ENCODE measurements at regions not wholly inside any gene's neighbourhood (a gene's known extent, or its start where the extent isn't known, plus 50 kb on each side); places are given as distances from the start of the nearest gene placed in this dataset.
A peak's percentile ranks its signal among the peaks of the same experiment; 100 is the strongest.

GRCh38 chr10:4498711-4499251 lies 327.2 kb upstream of the AKR1E2 start:
- peak; percentile 33 for DNase-seq (ENCODE audit: low read depth)

GRCh38 chr10:4494551-4494950 lies 331.5 kb upstream of the AKR1E2 start:
- no peak for DNase-seq (ENCODE audit: low read depth)

- no peak for DNase-seq (ENCODE audit: low read depth)
Measured at GRCh38 chr10:4492202-4492601, 333.8 kb upstream of the AKR1E2 start.

GRCh38 chr10:4488904-4489303 lies 337.1 kb upstream of the AKR1E2 start:
- DNase-seq (ENCODE audit: low read depth): no peak

DNA sequence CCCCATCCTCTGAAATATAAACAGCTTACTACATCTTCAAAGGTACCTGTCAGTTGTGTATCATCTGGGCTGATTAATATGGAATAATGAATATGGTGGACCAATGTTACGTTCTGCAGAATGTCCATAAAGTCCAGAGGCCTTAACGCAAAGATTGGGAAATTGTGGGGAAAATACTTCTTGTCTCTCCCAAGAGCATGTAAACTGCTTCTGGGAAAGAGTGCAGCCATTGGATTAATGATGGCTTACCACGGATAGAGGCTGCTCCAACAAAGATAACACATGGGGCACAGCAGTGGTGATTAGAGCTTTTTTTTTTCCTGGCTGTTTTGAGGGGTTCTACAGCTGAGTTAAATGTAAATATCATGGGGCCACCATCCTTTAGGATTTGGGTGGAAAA lies 340.4 kb upstream of the AKR1E2 start:
- no peak for DNase-seq (ENCODE audit: low read depth)

GRCh38 chr10:4483811-4484210 lies 342.2 kb upstream of the AKR1E2 start:
- DNase-seq (ENCODE audit: low read depth): no peak

GRCh38 chr10:4482659-4483058 lies 343.3 kb upstream of the AKR1E2 start:
- DNase-seq (ENCODE audit: low read depth): no peak

DNA sequence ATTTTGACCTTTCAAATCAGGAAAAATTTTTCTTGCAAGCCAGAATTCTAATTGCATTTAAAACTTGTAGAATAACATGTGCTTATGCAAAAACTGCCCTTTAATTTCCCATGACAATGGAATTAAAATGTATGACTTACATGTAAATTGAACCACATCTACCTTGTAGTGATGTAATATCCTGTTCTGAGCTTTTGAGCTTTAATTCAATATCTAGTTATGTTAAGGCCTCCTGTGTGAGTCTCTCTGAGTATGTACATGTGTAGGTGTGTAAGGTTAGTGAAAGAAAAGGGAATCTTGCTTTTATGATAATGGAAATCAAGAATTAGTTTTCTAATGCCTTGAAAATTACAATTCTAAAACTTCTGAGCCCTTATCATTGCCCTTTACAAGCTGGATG lies 344.8 kb upstream of the AKR1E2 start:
- no peak for DNase-seq (ENCODE audit: low read depth)

GRCh38 chr10:4479342-4479741 lies 346.7 kb upstream of the AKR1E2 start:
- no peak for DNase-seq (ENCODE audit: low read depth)

DNA sequence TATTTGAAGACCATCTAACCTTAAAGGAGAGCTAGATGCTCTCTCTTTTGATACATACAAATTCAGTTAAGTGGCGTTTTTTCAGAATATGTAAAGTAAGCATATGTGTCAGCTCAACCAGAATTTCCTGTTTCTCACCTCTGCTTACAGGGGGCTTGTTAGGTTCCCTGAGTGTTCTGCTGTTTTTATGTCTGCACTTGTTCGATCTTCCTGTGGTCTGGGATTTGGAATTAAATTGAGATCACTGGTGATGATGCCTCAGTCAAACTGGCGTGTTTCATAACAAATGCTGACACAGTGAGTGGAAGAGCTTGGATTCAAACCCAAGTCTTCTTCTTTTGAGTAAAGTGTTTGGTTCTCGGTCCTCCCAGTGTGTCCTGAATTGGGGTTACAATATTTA lies 348.3 kb upstream of the AKR1E2 start:
- no peak for DNase-seq (ENCODE audit: low read depth)

DNA sequence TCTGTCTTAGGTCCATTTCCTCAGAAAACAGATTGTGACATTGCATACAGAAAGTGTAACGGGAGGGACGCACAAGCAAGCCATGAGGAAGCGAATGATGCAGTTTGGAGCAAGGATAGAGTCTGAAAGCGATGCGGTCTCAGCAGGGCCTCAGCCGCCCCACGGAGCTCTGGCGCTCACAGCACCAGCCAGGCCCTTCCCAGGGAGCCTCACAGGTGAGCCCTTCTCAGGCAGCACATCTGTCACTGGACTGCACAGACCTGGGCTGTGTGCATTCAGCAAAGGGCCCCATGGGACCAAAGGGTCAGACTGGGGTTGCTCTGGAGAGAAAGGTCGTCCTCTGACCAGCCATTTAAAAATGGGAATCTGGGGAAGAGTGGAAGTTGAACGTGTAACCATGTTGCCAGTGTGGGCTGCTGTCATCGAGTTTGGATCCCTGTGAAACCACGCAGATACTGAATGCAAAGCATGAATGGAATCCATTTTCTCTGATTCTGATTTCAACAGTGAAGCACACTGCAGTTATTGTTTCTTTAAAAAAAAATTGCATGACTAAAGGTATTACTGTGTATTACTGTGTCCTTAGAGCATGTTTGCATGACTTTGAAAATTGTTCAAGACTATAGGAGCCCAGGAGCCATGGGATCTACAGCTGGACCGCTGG lies 350.0 kb upstream of the AKR1E2 start:
- DNase-seq (ENCODE audit: low read depth): no peak

DNA sequence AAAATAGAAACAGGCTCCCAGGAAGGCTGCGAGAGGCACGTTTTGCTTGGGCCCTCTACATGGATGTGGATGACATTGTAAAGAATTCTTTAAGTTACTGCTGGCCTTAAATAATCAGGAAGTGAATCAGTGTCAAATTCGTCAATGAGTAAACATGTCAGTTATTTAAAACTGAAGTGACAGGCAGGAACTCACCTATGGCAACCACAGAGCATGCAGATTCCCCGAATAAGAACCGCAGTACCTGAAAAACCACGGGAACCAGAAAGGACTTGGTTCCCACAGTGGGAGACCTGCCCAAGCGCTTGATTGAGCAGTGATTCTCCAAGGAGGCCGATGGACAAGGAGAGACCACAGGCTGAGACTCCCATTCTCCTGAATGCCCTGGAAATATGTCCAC lies 351.2 kb upstream of the AKR1E2 start:
- DNase-seq (ENCODE audit: low read depth): peak; percentile 57

DNA sequence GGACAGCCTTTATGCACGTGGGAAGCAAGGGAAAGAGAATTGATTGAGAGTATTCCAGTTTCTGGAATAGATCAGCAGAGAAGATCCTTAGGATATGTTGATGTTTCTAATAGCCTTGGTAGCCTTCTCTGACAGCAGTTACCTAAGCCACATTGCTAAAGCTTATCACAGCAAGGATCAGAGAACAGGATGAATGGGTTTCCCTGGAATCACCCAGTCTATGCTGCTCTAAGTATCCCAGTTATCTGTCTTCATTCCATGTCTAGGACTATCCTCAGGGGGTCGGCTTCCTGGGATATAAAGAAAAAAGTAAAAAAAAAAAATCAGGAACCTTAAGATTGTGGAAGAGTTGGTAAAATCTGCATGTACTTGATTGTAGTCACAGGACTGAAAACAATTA lies 352.0 kb upstream of the AKR1E2 start:
- no peak for DNase-seq (ENCODE audit: low read depth)

GRCh38 chr10:4472190-4472904 lies 353.7 kb upstream of the AKR1E2 start:
- DNase-seq (ENCODE audit: low read depth): no peak

DNA sequence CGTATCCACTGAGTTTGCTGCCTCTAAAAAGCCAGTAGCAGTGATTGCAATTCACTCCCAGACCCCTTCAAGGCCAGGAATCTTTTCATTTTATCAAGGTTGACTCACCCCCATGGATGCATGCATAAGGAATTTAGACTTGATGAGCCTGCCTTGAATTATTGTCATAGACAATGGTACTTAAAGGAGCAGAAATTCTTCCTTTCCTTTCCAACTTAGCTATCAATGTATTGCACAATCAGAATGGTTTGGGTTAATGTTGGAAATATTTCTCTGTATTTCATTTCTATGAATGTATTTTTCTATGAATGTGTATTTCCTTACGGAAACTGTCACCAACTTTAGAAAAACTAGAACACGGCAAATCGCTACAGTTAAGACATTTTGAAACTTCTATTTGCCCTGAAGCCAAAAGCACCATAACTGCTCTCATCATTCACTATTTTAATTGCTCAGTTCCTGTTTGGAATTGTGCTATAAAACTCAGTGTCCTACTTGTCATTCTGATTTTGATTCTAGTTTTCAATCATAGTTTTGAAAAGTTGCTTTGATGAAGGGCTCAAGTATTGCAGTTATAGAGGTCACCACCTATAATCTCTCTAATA lies 355.7 kb upstream of the AKR1E2 start:
- peak; percentile 45 for DNase-seq (ENCODE audit: low read depth)

- no peak for DNase-seq (ENCODE audit: low read depth)
Measured at GRCh38 chr10:4467481-4467880, 358.5 kb upstream of the AKR1E2 start.

DNA sequence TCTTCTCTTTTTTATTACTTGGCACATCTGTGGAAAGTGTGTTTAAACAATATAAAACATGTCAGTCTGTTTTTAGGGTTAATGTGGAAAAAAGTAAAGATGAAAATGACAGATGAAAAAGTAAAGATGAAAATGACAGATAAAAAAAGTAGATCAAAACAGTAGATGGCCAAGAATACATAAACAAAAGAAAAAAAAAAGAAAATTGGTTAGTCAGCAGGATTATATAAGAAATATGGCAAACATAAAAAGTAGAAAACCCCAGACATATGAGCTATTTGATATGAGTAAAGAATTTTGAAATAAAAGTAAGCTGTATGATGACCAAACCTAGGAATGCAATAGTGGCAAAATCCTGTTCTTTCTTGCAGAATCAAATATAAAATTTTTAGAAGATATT lies 365.7 kb upstream of the AKR1E2 start:
- DNase-seq (ENCODE audit: low read depth): no peak

DNA sequence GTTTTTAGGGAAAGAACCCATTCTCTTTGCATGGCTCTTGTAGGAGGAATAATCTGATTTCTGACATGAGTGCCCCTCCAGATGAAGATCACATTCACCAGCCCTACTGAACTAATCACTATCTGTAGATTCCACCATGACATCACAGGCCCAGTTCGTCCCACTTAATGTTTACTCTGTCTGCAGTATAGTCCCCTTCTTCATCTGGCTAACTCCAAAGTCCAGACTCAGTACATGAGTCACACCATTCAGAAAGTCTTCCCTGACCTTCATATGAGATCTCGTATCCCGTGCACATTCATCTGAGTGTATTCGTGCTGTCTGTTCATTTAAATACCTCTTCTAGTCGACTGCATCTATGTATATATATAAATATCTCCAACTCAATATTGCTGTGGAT lies 366.5 kb upstream of the AKR1E2 start:
- DNase-seq (ENCODE audit: low read depth): peak; percentile 8

DNA sequence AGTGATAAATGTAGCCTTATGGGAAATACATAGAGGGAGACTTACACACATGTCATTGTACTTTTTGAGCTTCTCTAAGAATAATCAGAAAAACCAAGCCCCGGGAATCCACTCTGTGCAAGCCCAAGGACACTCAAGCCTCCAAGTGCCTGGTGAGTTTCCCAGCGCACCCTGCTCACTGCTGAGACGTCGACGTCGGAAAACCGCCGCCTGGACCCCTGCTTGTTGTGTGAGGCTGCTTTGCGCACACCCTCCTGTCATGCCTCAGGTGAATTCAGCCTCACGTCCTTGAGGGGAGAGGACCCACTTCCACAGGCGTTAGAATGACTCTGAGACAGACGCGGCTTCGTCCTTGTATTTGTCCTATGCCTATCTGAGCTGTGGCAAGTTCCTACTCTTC lies 368.4 kb upstream of the AKR1E2 start:
- DNase-seq (ENCODE audit: low read depth): no peak

GRCh38 chr10:4456776-4457175 lies 369.2 kb upstream of the AKR1E2 start:
- DNase-seq (ENCODE audit: low read depth): no peak

DNA sequence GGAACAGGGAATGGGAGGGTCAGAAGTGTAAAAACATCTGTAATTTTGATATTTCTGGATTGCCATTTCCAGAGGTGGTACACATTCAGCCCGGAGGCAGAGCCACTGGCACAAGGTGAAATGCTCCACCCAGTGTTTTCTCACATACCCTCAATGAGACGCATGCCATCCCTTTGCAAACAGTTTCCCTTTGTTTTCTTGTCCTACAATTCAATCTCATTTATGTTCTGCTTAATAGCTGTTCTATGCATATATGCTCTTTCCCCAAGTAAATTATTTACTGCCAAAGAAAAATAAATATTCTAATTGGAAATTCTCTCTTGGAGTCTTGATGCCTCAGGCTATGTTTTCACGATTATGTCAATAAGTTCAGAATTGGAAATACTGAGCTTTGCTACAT lies 369.7 kb upstream of the AKR1E2 start:
- DNase-seq (ENCODE audit: low read depth): no peak

DNA sequence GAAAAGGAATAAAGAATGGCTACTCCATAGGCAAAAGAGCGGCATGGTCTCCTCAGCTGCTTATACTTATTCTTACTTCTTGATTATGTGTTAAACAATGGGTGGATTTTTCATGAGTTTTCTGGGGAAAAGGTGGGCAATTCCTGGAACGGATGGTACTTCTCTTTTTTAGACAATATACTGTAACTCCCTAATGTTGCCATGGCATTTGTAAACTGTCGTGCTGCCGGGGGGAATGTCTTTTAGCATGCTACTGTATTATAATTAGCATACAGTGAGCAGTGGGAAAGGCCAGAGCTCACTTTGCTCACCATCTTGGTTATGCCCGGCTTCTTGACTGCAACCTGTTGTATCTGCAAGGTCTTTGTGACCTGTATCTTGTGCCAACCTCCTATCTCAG lies 372.1 kb upstream of the AKR1E2 start:
- DNase-seq (ENCODE audit: low read depth): no peak

DNA sequence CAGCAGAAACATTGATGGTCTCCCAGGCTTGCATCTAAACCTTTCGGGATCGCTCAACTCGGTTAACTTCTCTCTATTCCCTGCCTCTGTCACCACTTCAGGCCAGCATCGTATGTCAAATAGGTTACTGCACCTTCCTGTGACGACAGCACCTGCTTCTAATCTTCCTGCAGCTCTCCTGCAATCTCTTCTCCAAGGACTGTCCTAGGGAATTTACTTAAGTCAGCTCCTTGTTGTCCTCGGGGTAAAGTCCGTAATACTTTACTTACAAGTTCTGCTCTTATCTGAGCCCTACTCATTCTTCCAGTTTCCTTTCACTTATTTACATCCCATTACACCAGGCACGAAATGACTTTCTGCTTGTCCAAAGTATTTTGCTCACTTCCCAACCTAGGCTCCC lies 372.7 kb upstream of the AKR1E2 start:
- no peak for DNase-seq (ENCODE audit: low read depth)

All from HT1080 (cell line).